HepG2 (cell line): ENCODE measurements at regions not wholly inside any gene's neighbourhood (a gene's known extent, or its start where the extent isn't known, plus 50 kb on each side); places are given as distances from the start of the nearest gene placed in this dataset.

Experiments used
- ATAC-seq: fragments of 200-7000 bp; cut with Tn5 transposase; 3 replicates; pipeline ENCODE4 v1.9.1; 2020; ENCODE audit warnings: mild to moderate bottlenecking, moderate library complexity
- BruUV-seq: library from RNA; stranded (reverse); fragments of 400-500 nt; replicated peaks from 2 replicates; lab custom pipeline; 2021; lab: Mats Ljungman, UMichigan
- CTCF ChIA-PET: fragments of 300-600 bp; formaldehyde crosslinking; extraction: SDS; loops from one replicate; lab custom pipeline; 2021; ENCODE audit warnings: low total read pairs, inconsistent platforms, low intra/inter-chr PET ratio; lab: Yijun Ruan, JAX
- POLR2A ChIA-PET: fragments of 350-600 bp; sonication (Branson Sonifier 250); formaldehyde crosslinking; loops from one replicate; lab custom pipeline; 2020; ENCODE audit warnings: antibody characterized with exemption, inconsistent platforms; lab: Yijun Ruan, JAX
- DNase-seq: peaks from one replicate; pipeline ENCODE4 v3.0.0-alpha.2; 2015; ENCODE audit warnings: low spot score
- FAIRE-seq: peaks from 3 replicates; lab custom pipeline; 2011; peaks lifted over from hg19 to GRCh38; lab: Jason Lieb, UNC
- H2AFZ ChIP-seq: one replicate; pipeline ENCODE4 v1.6.1; 2011; ENCODE audit warnings: low read length, inconsistent platforms
- H3K27ac ChIP-seq: fragments of 300-600 bp; 3 replicates; pipeline ENCODE4 v1.8.0; 2011; ENCODE audit warnings: mixed run types, mild to moderate bottlenecking, mixed read lengths, low read length, inconsistent platforms; ENCODE audit not compliant: insufficient read depth; ENCODE audit errors: extremely low read length
- H3K27me3 ChIP-seq, 2 experiments: fragments of 200-600 bp in 1 of 2; 2 replicates in 1 of 2; 3 replicates in 1 of 2; pipeline versions ENCODE4 v1.6.0 to v1.8.0; 2011; ENCODE audit warnings: low read length in 2 of 2, mild to moderate bottlenecking in 2 of 2, moderate library complexity in 2 of 2, inconsistent platforms in 1 of 2; ENCODE audit not compliant: insufficient read depth in 2 of 2, control insufficient read depth in 1 of 2
- H3K36me3 ChIP-seq, 2 experiments: fragments of 200-600 bp in 1 of 2; replicated peaks in 1 of 2; 2 replicates in 1 of 2; 3 replicates in 1 of 2; pipeline versions ENCODE4 v1.5.1 to v1.8.0; 2011; ENCODE audit warnings: low read length in 2 of 2, inconsistent platforms in 1 of 2; ENCODE audit not compliant: insufficient read depth in 2 of 2, control insufficient read depth in 1 of 2
- H3K4me1 ChIP-seq: 2 replicates; pipeline ENCODE4 v1.5.1; 2012; ENCODE audit warnings: low read length, inconsistent platforms; ENCODE audit not compliant: insufficient read depth
- H3K4me2 ChIP-seq: 2 replicates; pipeline ENCODE4 v1.6.0; 2011; ENCODE audit warnings: low read depth, low read length, inconsistent platforms
- H3K4me3 ChIP-seq, 3 experiments: fragments of 200-600 bp in 1 of 3; sonication (generic), shearing (Covaris generic) in 1 of 3; replicated peaks in 1 of 3; 2 replicates each; pipeline ENCODE4 v1.5.1; 2011 to 2016; ENCODE audit warnings: low read length in 3 of 3, inconsistent platforms in 2 of 3, low read depth in 2 of 3, mild to moderate bottlenecking in 2 of 3, control low read depth in 1 of 3, mixed read lengths in 1 of 3; ENCODE audit not compliant: insufficient read depth in 1 of 3
- H3K79me2 ChIP-seq: one replicate; pipeline ENCODE4 v1.6.1; 2011; ENCODE audit warnings: low read length, inconsistent platforms; ENCODE audit not compliant: insufficient read depth
- H3K9ac ChIP-seq: 2 replicates; pipeline ENCODE4 v1.6.0; 2011; ENCODE audit warnings: mild to moderate bottlenecking, low read depth, low read length, inconsistent platforms; ENCODE audit not compliant: insufficient read depth
- H3K9me3 ChIP-seq: 2 replicates; pipeline ENCODE4 v1.5.1; 2012; ENCODE audit warnings: mild to moderate bottlenecking, low read length
- H4K20me1 ChIP-seq: 2 replicates; pipeline ENCODE4 v1.6.0; 2011; ENCODE audit warnings: inconsistent platforms, mild to moderate bottlenecking, low read length, moderate library complexity; ENCODE audit not compliant: insufficient read depth
- ATAD3A ChIP-seq: sonication (generic); formaldehyde crosslinking; IDR thresholded peaks from 2 replicates; pipeline ENCODE4 v1.4.0; 2020; ENCODE audit warnings: missing genetic modification reagents
- BRD4 ChIP-seq: sonication (generic); formaldehyde crosslinking; IDR thresholded peaks from 2 replicates; pipeline ENCODE4 v1.4.0; 2020; ENCODE audit warnings: missing genetic modification reagents
- CREB1 ChIP-seq, 2 experiments: fragments of 450-650 bp in 1 of 2; IDR thresholded peaks; 2 replicates each; pipeline ENCODE4 v1.6.1; 2016 to 2017; ENCODE audit warnings: control low read depth in 1 of 2, mild to moderate bottlenecking in 1 of 2, missing compliant biosample characterization in 1 of 2, missing genetic modification characterization in 1 of 2
- ELF1 ChIP-seq: sonication (generic); formaldehyde crosslinking; IDR thresholded peaks from 2 replicates; pipeline ENCODE4 v1.4.0; 2020; ENCODE audit warnings: missing genetic modification reagents
- MAFF ChIP-seq: IDR thresholded peaks from 2 replicates; pipeline ENCODE4 v1.6.1; 2011; ENCODE audit warnings: low read depth, low read length, improper control_type of control experiment
- MAFK ChIP-seq, 2 experiments: IDR thresholded peaks in 1 of 2; conservative IDR thresholded peaks in 1 of 2; 2 replicates each; pipeline ENCODE4 v1.6.1; 2011; ENCODE audit warnings: improper control_type of control experiment in 2 of 2, low read length in 2 of 2
- NFYB ChIP-seq: sonication (generic); formaldehyde crosslinking; IDR thresholded peaks from 2 replicates; pipeline ENCODE4 v1.4.0; 2020; ENCODE audit warnings: missing genetic modification reagents
- RFX1 ChIP-seq: fragments of 450-650 bp; IDR thresholded peaks from 2 replicates; pipeline ENCODE4 v1.6.1; 2017
- THRA ChIP-seq: sonication (generic); formaldehyde crosslinking; IDR thresholded peaks from 2 replicates; pipeline ENCODE4 v1.4.0; 2020; ENCODE audit warnings: missing genetic modification reagents, borderline replicate concordance
- WGBS: methylation state at CpG from one replicate; pipeline ENCODE4 v1.1.6; 2017; ENCODE audit warnings: low lambda C conversion rate; 5-methylcytosine and 5-hydroxymethylcytosine counted together
- in situ Hi-C: cut with HindIII; loops from 2 replicates; pipeline ENCODE4 v1.10.0; 2017; ENCODE audit warnings: low pct_unique_long_range_greater_than_20kb; ENCODE audit not compliant: extremely low pct_ligation_motif_present
- intact Hi-C: fragments of 100-400 bp; cut with micrococcal nuclease; formaldehyde crosslinking; loops from one replicate; pipeline ENCODE4 v1.10.0; 2022; ENCODE audit not compliant: unreplicated experiment

- FAIRE-seq, result no peak
These were observed 416.0 kb upstream of the MMADHC start for GRCh38 chr2:150003544-150003943.

GRCh38 chr2:150001788-150002187 is 414.2 kb upstream of the MMADHC start:
- H3K4me2 ChIP-seq, result no peak overlapping the region
- WGBS, result 22% methylated on average over 4 of the region's 4 CpGs
- intact Hi-C loops, result no loop called here
- FAIRE-seq, result no peak
- no peak overlapping the region for H3K4me3 ChIP-seq
- H3K9ac ChIP-seq, result no peak overlapping the region
- no TSS peak for BruUV-seq
- in situ Hi-C loops, result no loop called here
- H3K27me3 ChIP-seq, result no peaks in the 10 kb centered on the region
- no peaks in the 10 kb centered on the region for H4K20me1 ChIP-seq
- TF ChIP-seq RFX1 (no peak), BRD4 (no peak), CREB1 (IDR thresholded peaks at IDR 0.05) (0 out of 2 replicates have a peak, but pooled peaks have one; percentile 5), CREB1 (CRISPR knock-in tag; IDR thresholded peaks at IDR 0.05) (no peak), ELF1 (no peak), THRA (CRISPR knock-in tag) (no peak)
- TF ChIP-seq, all 625 proteins: peak for 1
- DNase-seq (no peak), ATAC-seq (no peak)
- Histone ChIP-seq H2AFZ (no peak overlapping the region), H3K4me1 (no peaks in the 10 kb centered on the region), H3K79me2 (no peaks in the 10 kb centered on the region), H3K27ac (no peak overlapping the region), H3K36me3 (no peaks in the 10 kb centered on the region), H3K9me3 (peaks cover 24% of the 10 kb centered on the region)
- ChIA-PET POLR2A (no interaction called here), CTCF (no interaction called here)

More at GRCh38 chr2:150003544-150003943, 416.0 kb upstream of the MMADHC start:
- WGBS, result 6% methylated on average over 1 of the region's 1 CpG
- no peak overlapping the region for H3K4me2 ChIP-seq
- POLR2A ChIA-PET, result no interaction called here
- H3K4me1 ChIP-seq, result no peaks in the 10 kb centered on the region
- in situ Hi-C loops, result no loop called here
- H4K20me1 ChIP-seq, result no peaks in the 10 kb centered on the region
- no peak overlapping the region for H3K27ac ChIP-seq
- no peaks in the 10 kb centered on the region for H3K79me2 ChIP-seq
- no peak for TF ChIP-seq NFYB
- no peak for TF ChIP-seq ATAD3A (CRISPR knock-in tag)
- TF ChIP-seq MAFF, result peak; percentile 69
- peak; percentile 62 to 75 for TF ChIP-seq MAFK (conservative IDR thresholded peaks at IDR 0.05 in 1 of 2, IDR thresholded peaks at IDR 0.05 in 1 of 2; ENCODE audit: low read length in 2 of 2)
- DNase-seq (no peak), ATAC-seq (no peak)
- no peaks in the 10 kb centered on the region for H3K27me3 ChIP-seq
- no peak overlapping the region for H3K9ac ChIP-seq
- no TSS peak for BruUV-seq
- H3K36me3 ChIP-seq, result no peaks in the 10 kb centered on the region
- CTCF ChIA-PET, result no interaction called here
- H2AFZ ChIP-seq, result no peak overlapping the region
- peaks cover 21% of the 10 kb centered on the region for H3K9me3 ChIP-seq
- intact Hi-C loops, result no loop called here
- H3K4me3 ChIP-seq, result no peak overlapping the region
